ENCODE measurements at regions not wholly inside any gene's neighbourhood (a gene's known extent, or its start where the extent isn't known, plus 50 kb on each side); places are given as distances from the start of the nearest gene placed in this dataset.
"Not testable (repeated sequence)": the region's sequence is repeated elsewhere in the genome, so short reads cannot be mapped to it uniquely, and the experiment has no call there.

GRCh38 chr7:106582365-106582764, 78.6 kb downstream of the CCDC71L start:
- Histone ChIP-seq H3K4me3 (ENCODE audit: control extremely low read depth in 1 of 5, extremely low read depth in 1 of 5, insufficient read depth in 1 of 5, low read depth in 2 of 5, low read length in 4 of 5) (no peak overlapping the region), H3K79me2 (ENCODE audit: control insufficient read depth, insufficient read depth, low read length) (no peaks in the 10 kb centered on the region), H3K27ac (ENCODE audit: low read length in 2 of 2) (no peak overlapping the region), H3K4me1 (ENCODE audit: control insufficient read depth in 2 of 2, insufficient read depth in 2 of 2, low read length in 2 of 2) (no peaks in the 10 kb centered on the region), H3K9me3 (ENCODE audit: control extremely low read depth in 1 of 3, control insufficient read depth in 2 of 3, insufficient read depth in 1 of 3, low read length in 2 of 3) (no peaks in the 10 kb centered on the region), H2AFZ (ENCODE audit: insufficient read depth, low read depth, low read length, poor library complexity, severe bottlenecking) (no peak overlapping the region), H3K4me2 (replicated peaks; ENCODE audit: low read depth, low read length, poor library complexity, severe bottlenecking) (no peak overlapping the region), H3K36me3 (replicated peaks in 1 of 2; ENCODE audit: control extremely low read depth in 1 of 2, control insufficient read depth in 1 of 2, extremely low read depth in 1 of 2, insufficient read depth in 2 of 2, low read length in 1 of 2) (no peaks in the 10 kb centered on the region), H3K27me3 (replicated peaks in 1 of 4; ENCODE audit: control extremely low read depth in 1 of 4, control insufficient read depth in 3 of 4, insufficient read depth in 4 of 4, low read length in 3 of 4) (peaks cover 0 to 2% (median 0%) of the 10 kb centered on the region in 4 experiments), H3K9ac (ENCODE audit: low read length) (no peak overlapping the region), H4K20me1 (ENCODE audit: control insufficient read depth, insufficient read depth, low read length, poor library complexity, severe bottlenecking) (no peaks in the 10 kb centered on the region)
- Mint-ChIP-seq H3K27ac (no peak overlapping the region), H3K9me3 (ENCODE audit: insufficient read depth) (no peaks in the 10 kb centered on the region), H3K4me1 (no peaks in the 10 kb centered on the region), H3K27me3 (no peaks in the 10 kb centered on the region), H3K4me3 (no peak overlapping the region)
- ATAC-seq (ENCODE audit: low read depth): no peak
- intact Hi-C loops (cut with micrococcal nuclease): no loop called here
- WGBS (ENCODE audit: insufficient coverage): no CpG with 5 or more reads among the region's 2 CpGs
- POLR2A ChIA-PET: no interaction called here
- CTCF ChIA-PET: no interaction called here
- TF ChIP-seq EZH2 (IDR thresholded peaks at IDR 0.05; ENCODE audit: borderline replicate concordance, insufficient read depth, low read depth, low read length, poor library complexity, severe bottlenecking) (no peak), CTCF (IDR thresholded peaks at IDR 0.05) (no peak)
- no peak for DNase-seq

- H3K27ac ChIP-seq (ENCODE audit: low read length in 2 of 2); H3K4me1 Mint-ChIP-seq; H3K79me2 ChIP-seq (ENCODE audit: control insufficient read depth, insufficient read depth, low read length); H3K9me3 Mint-ChIP-seq (ENCODE audit: insufficient read depth); H3K4me2 ChIP-seq (replicated peaks; ENCODE audit: low read depth, low read length, poor library complexity, severe bottlenecking); H3K9me3 ChIP-seq (ENCODE audit: control extremely low read depth in 1 of 3, control insufficient read depth in 2 of 3, insufficient read depth in 1 of 3, low read length in 2 of 3); H4K20me1 ChIP-seq (ENCODE audit: control insufficient read depth, insufficient read depth, low read length, poor library complexity, severe bottlenecking); H3K27ac Mint-ChIP-seq; intact Hi-C loops (cut with micrococcal nuclease); H3K4me3 Mint-ChIP-seq; ATAC-seq (ENCODE audit: low read depth); H2AFZ ChIP-seq (ENCODE audit: insufficient read depth, low read depth, low read length, poor library complexity, severe bottlenecking); H3K36me3 ChIP-seq (replicated peaks in 1 of 2; ENCODE audit: control extremely low read depth in 1 of 2, control insufficient read depth in 1 of 2, extremely low read depth in 1 of 2, insufficient read depth in 2 of 2, low read length in 1 of 2); H3K9ac ChIP-seq (ENCODE audit: low read length); H3K4me3 ChIP-seq (ENCODE audit: control extremely low read depth in 1 of 5, extremely low read depth in 1 of 5, insufficient read depth in 1 of 5, low read depth in 2 of 5, low read length in 4 of 5); H3K27me3 Mint-ChIP-seq; H3K27me3 ChIP-seq (replicated peaks in 1 of 4; ENCODE audit: control extremely low read depth in 1 of 4, control insufficient read depth in 3 of 4, insufficient read depth in 4 of 4, low read length in 3 of 4); H3K4me1 ChIP-seq (ENCODE audit: control insufficient read depth in 2 of 2, insufficient read depth in 2 of 2, low read length in 2 of 2); DNase-seq; CTCF ChIA-PET; POLR2A ChIA-PET: not testable (repeated sequence)
- WGBS (ENCODE audit: insufficient coverage): 100% methylated on average over 2 of the region's 13 CpGs
Observed at GRCh38 chr7:106579086-106579485, 81.9 kb downstream of the CCDC71L start.
